IMR-90 (cell line): ENCODE measurements at regions not wholly inside any gene's neighbourhood (a gene's known extent, or its start where the extent isn't known, plus 50 kb on each side); places are given as distances from the start of the nearest gene placed in this dataset.

Source experiments
- ATAC-seq: fragments of 200-7000 bp; cut with Tn5 transposase; 2 replicates; pipeline ENCODE4 v1.9.1; 2020; ENCODE audit warnings: low read depth, mild to moderate bottlenecking, moderate library complexity
- BruUV-seq: library from RNA; stranded (reverse); fragments of 400-500 nt; replicated peaks from 2 replicates; lab custom pipeline; 2021; lab: Mats Ljungman, UMichigan
- CTCF ChIA-PET: fragments of 300-600 bp; formaldehyde crosslinking; extraction: SDS; loops from one replicate; lab custom pipeline; 2021; ENCODE audit warnings: antibody characterized with exemption; lab: Yijun Ruan, JAX
- POLR2A ChIA-PET: fragments of 300-600 bp; sonication (Branson Sonifier 250); formaldehyde crosslinking; loops from one replicate; lab custom pipeline; 2022; ENCODE audit warnings: antibody characterized with exemption; ENCODE audit not compliant: unreplicated experiment; lab: Charles Lee
- DNase-seq: peaks from one replicate; pipeline ENCODE4 v3.0.0; 2013
- H2AFZ ChIP-seq: replicated peaks from 2 replicates; pipeline ENCODE3; 2013; ENCODE audit warnings: low read length, mild to moderate bottlenecking; ENCODE audit not compliant: poor library complexity
- H2AK5ac ChIP-seq: 2 replicates; pipeline ENCODE4 v1.6.1; 2013; ENCODE audit warnings: low read depth, low read length, inconsistent platforms
- H2AK9ac ChIP-seq: replicated peaks from 2 replicates; pipeline ENCODE3; 2013; ENCODE audit warnings: mild to moderate bottlenecking, low read depth, low read length, moderate library complexity; ENCODE audit not compliant: poor library complexity
- H2BK120ac ChIP-seq: 2 replicates; pipeline ENCODE4 v1.6.1; 2013; ENCODE audit warnings: low read depth, low read length, inconsistent platforms
- H2BK15ac ChIP-seq: 3 replicates; pipeline ENCODE4 v1.6.1; 2013; ENCODE audit warnings: low read depth, low read length, inconsistent platforms
- H2BK20ac ChIP-seq: 2 replicates; pipeline ENCODE4 v1.6.1; 2013; ENCODE audit warnings: low read depth, mild to moderate bottlenecking, inconsistent platforms, low read length, moderate library complexity
- H2BK5ac ChIP-seq: 2 replicates; pipeline ENCODE4 v1.6.1; 2013; ENCODE audit warnings: mild to moderate bottlenecking, low read depth, low read length, inconsistent platforms; ENCODE audit not compliant: poor library complexity, severe bottlenecking
- H3K14ac ChIP-seq: replicated peaks from 2 replicates; pipeline ENCODE4 v1.6.1; 2013; ENCODE audit warnings: low read depth, low read length, inconsistent platforms
- H3K18ac ChIP-seq: 2 replicates; pipeline ENCODE4 v1.6.1; 2013; ENCODE audit warnings: low read depth, low read length, control low read depth
- H3K23ac ChIP-seq: 2 replicates; pipeline ENCODE4 v1.6.1; 2013; ENCODE audit warnings: low read depth, low read length, inconsistent platforms
- H3K27ac ChIP-seq: 2 replicates; pipeline ENCODE4 v1.5.1; 2013; ENCODE audit warnings: mild to moderate bottlenecking, control low read depth, low read length; ENCODE audit not compliant: insufficient read depth
- H3K27me3 ChIP-seq: 2 replicates; pipeline ENCODE4 v1.6.1; 2013; ENCODE audit warnings: low read length; ENCODE audit not compliant: control insufficient read depth, insufficient read depth
- H3K36me3 ChIP-seq: 2 replicates; pipeline ENCODE4 v1.6.1; 2013; ENCODE audit warnings: low read length, mixed read lengths; ENCODE audit not compliant: control insufficient read depth, insufficient read depth
- H3K4ac ChIP-seq: 2 replicates; pipeline ENCODE4 v1.6.1; 2013; ENCODE audit warnings: low read depth, low read length, inconsistent platforms
- H3K4me1 ChIP-seq: 2 replicates; pipeline ENCODE4 v1.6.1; 2013; ENCODE audit warnings: low read length, mixed read lengths; ENCODE audit not compliant: control insufficient read depth, insufficient read depth
- H3K4me2 ChIP-seq: 2 replicates; pipeline ENCODE4 v1.6.1; 2013; ENCODE audit warnings: low read depth, mild to moderate bottlenecking, control low read depth, low read length, moderate library complexity
- H3K4me3 ChIP-seq: 2 replicates; pipeline ENCODE4 v1.5.1; 2013; ENCODE audit warnings: low read depth, mild to moderate bottlenecking, control low read depth, low read length, moderate library complexity; ENCODE audit not compliant: insufficient read depth
- H3K56ac ChIP-seq: 2 replicates; pipeline ENCODE4 v1.6.1; 2013; ENCODE audit warnings: low read length, inconsistent platforms; ENCODE audit not compliant: insufficient read depth; ENCODE audit errors: extremely low read depth
- H3K79me1 ChIP-seq, 2 experiments: 2 replicates each; pipeline ENCODE4 v1.6.1; 2013; ENCODE audit warnings: low read length in 2 of 2, inconsistent platforms in 1 of 2, low read depth in 1 of 2
- H3K9ac ChIP-seq: 2 replicates; pipeline ENCODE4 v1.6.1; 2013; ENCODE audit warnings: low read depth, low read length, control low read depth
- H3K9me1 ChIP-seq: 2 replicates; pipeline ENCODE4 v1.6.1; 2013; ENCODE audit warnings: low read length, inconsistent platforms; ENCODE audit not compliant: insufficient read depth
- H3K9me3 ChIP-seq: 2 replicates; pipeline ENCODE4 v1.6.1; 2013; ENCODE audit warnings: low read length; ENCODE audit not compliant: control insufficient read depth, insufficient read depth
- H4K20me1 ChIP-seq: 2 replicates; pipeline ENCODE4 v1.6.1; 2013; ENCODE audit warnings: low read length, inconsistent platforms; ENCODE audit not compliant: insufficient read depth
- H4K5ac ChIP-seq: 2 replicates; pipeline ENCODE4 v1.6.1; 2013; ENCODE audit warnings: mild to moderate bottlenecking, low read depth, low read length, control low read depth
- H4K8ac ChIP-seq, 2 experiments: 2 replicates each; pipeline ENCODE4 v1.6.1; 2013; ENCODE audit warnings: low read depth in 2 of 2, low read length in 2 of 2, control low read depth in 1 of 2, inconsistent platforms in 1 of 2
- H4K91ac ChIP-seq: 2 replicates; pipeline ENCODE4 v1.6.1; 2013; ENCODE audit warnings: low read depth, low read length, inconsistent platforms; ENCODE audit not compliant: insufficient read depth
- MAZ ChIP-seq: IDR thresholded peaks from 2 replicates; pipeline ENCODE4 v1.6.1; 2012; ENCODE audit warnings: low read depth, mild to moderate bottlenecking, low read length, improper control_type of control experiment, moderate library complexity, borderline replicate concordance
- MXI1 ChIP-seq: IDR thresholded peaks from 2 replicates; pipeline ENCODE4 v1.6.1; 2012; ENCODE audit warnings: low read depth, mild to moderate bottlenecking, low read length, moderate library complexity, borderline replicate concordance
- SMC3 ChIP-seq: fragments of 150-350 bp; IDR thresholded peaks from 2 replicates; pipeline ENCODE4 v1.6.1; 2016; ENCODE audit warnings: low read depth, mild to moderate bottlenecking, antibody characterized with exemption, low read length, moderate library complexity
- WGBS, 2 experiments: methylation state at CpG; one replicate each; pipeline versions ENCODE4 v1.1.5 to v1.1.7; 2013; ENCODE audit warnings: missing lambda C conversion rate in 2 of 2; ENCODE audit not compliant: insufficient read length in 1 of 2; ENCODE audit errors: extremely low coverage in 2 of 2; 5-methylcytosine and 5-hydroxymethylcytosine counted together
- dilution Hi-C: fragments of 300-500 bp; cut with HindIII; formaldehyde crosslinking; loops from one replicate; pipeline ENCODE4 v1.14.3; 2018; ENCODE audit warnings: low sequenced_read_pairs; ENCODE audit not compliant: unreplicated experiment
- in situ Hi-C: fragments of 300-500 bp; cut with MboI; formaldehyde crosslinking; loops from 3 replicates; pipeline ENCODE4 v1.14.3; 2019; ENCODE audit warnings: low sequenced_read_pairs, inconsistent platforms, mixed read lengths
- intact Hi-C: fragments of 100-400 bp; cut with micrococcal nuclease; formaldehyde crosslinking; loops from 2 replicates; pipeline ENCODE4 v1.10.0; 2022

DNA sequence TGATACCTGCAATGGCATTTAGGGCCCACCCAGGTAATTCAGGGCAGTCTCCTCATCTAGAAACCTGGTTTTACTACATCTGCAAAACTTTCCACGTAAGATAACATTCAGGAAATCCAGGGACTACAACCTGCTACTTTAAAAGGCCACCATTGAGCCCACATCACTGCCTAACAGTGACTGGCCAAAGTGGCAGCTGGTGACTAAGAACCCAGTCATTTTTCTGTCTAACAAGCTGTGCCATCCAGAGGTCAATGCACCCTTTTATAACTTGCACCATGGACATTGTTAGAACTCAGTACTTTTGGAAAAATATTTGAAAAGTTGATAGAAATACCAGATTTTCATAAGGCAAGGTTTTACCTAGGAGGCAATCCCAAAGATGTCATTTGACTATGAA lies 492.4 kb downstream of the OTOL1 start:
- no peak overlapping the region for H3K4ac ChIP-seq
- no TSS peak for BruUV-seq
- H3K56ac ChIP-seq: no peak overlapping the region
- intact Hi-C loops: no loop called here
- no peak overlapping the region for H4K91ac ChIP-seq
- H3K27ac ChIP-seq: no peak overlapping the region
- CTCF ChIA-PET: no interaction called here
- no peaks in the 10 kb centered on the region for H3K36me3 ChIP-seq
- no peaks in the 10 kb centered on the region for H3K79me1 ChIP-seq
- H2BK20ac ChIP-seq: no peak overlapping the region
- WGBS, 2 experiments: 100% methylated on average over 1 of the region's 1 CpG; no CpG with 5 or more reads in 1 of the 2 experiments
- H4K8ac ChIP-seq: no peak overlapping the region
- no peak overlapping the region for H2BK15ac ChIP-seq
- H3K18ac ChIP-seq: no peak overlapping the region
- dilution Hi-C loops: no loop called here
- H3K23ac ChIP-seq: no peak overlapping the region
- no peak overlapping the region for H2AK9ac ChIP-seq
- no peak overlapping the region for H2AK5ac ChIP-seq
- H4K5ac ChIP-seq: no peak overlapping the region
- H3K4me1 ChIP-seq: no peaks in the 10 kb centered on the region
- in situ Hi-C loops: no loop called here
- H3K14ac ChIP-seq: no peak overlapping the region
- H2AFZ ChIP-seq: no peak overlapping the region
- H3K27me3 ChIP-seq: no peaks in the 10 kb centered on the region
- no peak overlapping the region for H2BK5ac ChIP-seq
- no peak overlapping the region for H3K4me3 ChIP-seq
- no peak overlapping the region for H2BK120ac ChIP-seq
- H3K9me1 ChIP-seq: no peaks in the 10 kb centered on the region
- DNase-seq (no peak), ATAC-seq (no peak)
- no peak for TF ChIP-seq MXI1
- no peak for TF ChIP-seq SMC3
- TF ChIP-seq MAZ: no peak
- no peak overlapping the region for H3K4me2 ChIP-seq
- no peak overlapping the region for H3K9ac ChIP-seq
- POLR2A ChIA-PET: no interaction called here
- H4K20me1 ChIP-seq: no peaks in the 10 kb centered on the region
- H3K9me3 ChIP-seq: no peaks in the 10 kb centered on the region
